ENCODE measurements at regions not wholly inside any gene's neighbourhood (a gene's known extent, or its start where the extent isn't known, plus 50 kb on each side); places are given as distances from the start of the nearest gene placed in this dataset.

DNA sequence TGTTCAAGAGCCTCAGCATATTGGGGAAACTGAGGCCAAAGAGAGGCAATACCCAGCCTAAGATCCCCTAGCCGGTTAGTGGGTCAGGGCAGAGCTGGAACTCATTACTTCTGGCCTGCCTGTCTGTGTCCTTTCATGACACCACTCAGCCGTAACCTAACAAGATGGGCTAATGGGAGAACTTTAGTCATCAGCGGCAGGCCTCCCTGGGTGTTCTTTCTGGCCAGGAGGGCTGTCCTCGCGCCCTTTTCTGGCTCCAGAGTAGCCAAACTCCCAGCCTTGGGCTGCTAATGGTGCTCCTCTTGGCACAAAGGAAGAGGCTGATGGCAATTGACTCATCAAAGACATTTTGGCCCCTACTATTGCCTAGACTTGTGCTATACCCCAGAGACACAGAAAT lies 76.6 kb downstream of the NCR2 start:
- TF ChIP-seq, protein P1, sequence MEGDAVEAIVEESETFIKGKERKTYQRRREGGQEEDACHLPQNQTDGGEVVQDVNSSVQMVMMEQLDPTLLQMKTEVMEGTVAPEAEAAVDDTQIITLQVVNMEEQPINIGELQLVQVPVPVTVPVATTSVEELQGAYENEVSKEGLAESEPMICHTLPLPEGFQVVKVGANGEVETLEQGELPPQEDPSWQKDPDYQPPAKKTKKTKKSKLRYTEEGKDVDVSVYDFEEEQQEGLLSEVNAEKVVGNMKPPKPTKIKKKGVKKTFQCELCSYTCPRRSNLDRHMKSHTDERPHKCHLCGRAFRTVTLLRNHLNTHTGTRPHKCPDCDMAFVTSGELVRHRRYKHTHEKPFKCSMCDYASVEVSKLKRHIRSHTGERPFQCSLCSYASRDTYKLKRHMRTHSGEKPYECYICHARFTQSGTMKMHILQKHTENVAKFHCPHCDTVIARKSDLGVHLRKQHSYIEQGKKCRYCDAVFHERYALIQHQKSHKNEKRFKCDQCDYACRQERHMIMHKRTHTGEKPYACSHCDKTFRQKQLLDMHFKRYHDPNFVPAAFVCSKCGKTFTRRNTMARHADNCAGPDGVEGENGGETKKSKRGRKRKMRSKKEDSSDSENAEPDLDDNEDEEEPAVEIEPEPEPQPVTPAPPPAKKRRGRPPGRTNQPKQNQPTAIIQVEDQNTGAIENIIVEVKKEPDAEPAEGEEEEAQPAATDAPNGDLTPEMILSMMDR (IDR thresholded peaks at IDR 0.05) = no peak
- TF ChIP-seq POLR2A (IDR thresholded peaks at IDR 0.05) (no peak), POLR2AphosphoS5 (IDR thresholded peaks at IDR 0.05) (no peak), EP300 (IDR thresholded peaks at IDR 0.05) (no peak)

Measured in upper lobe of left lung (tissue), 4 donors.